NCI-H1105 (cell line): ENCODE measurements at regions not wholly inside any gene's neighbourhood (a gene's known extent, or its start where the extent isn't known, plus 50 kb on each side); places are given as distances from the start of the nearest gene placed in this dataset.

Experiments
- DNase-seq: peaks from one replicate; lab custom pipeline; 2025; lab: John Stamatoyannopoulos, UW

GRCh38 chr15:66848686-66849392 is 146.8 kb downstream of the SMAD6 start:
- DNase-seq: no peak

GRCh38 chr15:66849393-66849745 is 147.3 kb downstream of the SMAD6 start:
- DNase-seq: no peak

- DNase-seq: no peak
Observed at GRCh38 chr15:66849746-66850077, 147.7 kb downstream of the SMAD6 start.

GRCh38 chr15:66850078-66850991 is 148.3 kb downstream of the SMAD6 start:
- no peak for DNase-seq

GRCh38 chr15:66850996-66851310 is 148.9 kb downstream of the SMAD6 start:
- no peak for DNase-seq

- DNase-seq: peak; percentile 88
Observed at GRCh38 chr15:66851311-66852063, 149.5 kb downstream of the SMAD6 start.

GRCh38 chr15:66852064-66852905 is 150.2 kb downstream of the SMAD6 start:
- no peak for DNase-seq

- no peak for DNase-seq
Observed at GRCh38 chr15:66854012-66854965, 152.3 kb downstream of the SMAD6 start.

GRCh38 chr15:66855041-66855440 is 153.0 kb downstream of the SMAD6 start:
- DNase-seq: no peak

- DNase-seq: no peak
Observed at GRCh38 chr15:66857694-66858093, 155.7 kb downstream of the SMAD6 start.

- no peak for DNase-seq
Observed at GRCh38 chr15:66858423-66859207, 156.6 kb downstream of the SMAD6 start.

- DNase-seq: no peak
Observed at GRCh38 chr15:66859688-66860253, 157.7 kb downstream of the SMAD6 start.

- no peak for DNase-seq
Observed at GRCh38 chr15:66860844-66861243, 158.8 kb downstream of the SMAD6 start.

GRCh38 chr15:66862111-66862939 is 160.3 kb downstream of the SMAD6 start:
- DNase-seq: no peak

- DNase-seq: peak; percentile 55
Observed at GRCh38 chr15:66862940-66863335, 160.9 kb downstream of the SMAD6 start.

GRCh38 chr15:66863390-66864085 is 161.5 kb downstream of the SMAD6 start:
- no peak for DNase-seq

- no peak for DNase-seq
Observed at GRCh38 chr15:66864086-66864830, 162.2 kb downstream of the SMAD6 start.
